RWPE2 (cell line): ENCODE measurements at regions not wholly inside any gene's neighbourhood (a gene's known extent, or its start where the extent isn't known, plus 50 kb on each side); places are given as distances from the start of the nearest gene placed in this dataset.
"Not testable (repeated sequence)": the region's sequence is repeated elsewhere in the genome, so short reads cannot be mapped to it uniquely, and the experiment has no call there.

Experiments
- ATAC-seq: fragments of 200-7000 bp; cut with Tn5 transposase; 3 replicates; pipeline ENCODE4 v1.9.1; 2021; ENCODE audit warnings: low read depth
- DNase-seq: peaks from one replicate; pipeline ENCODE4 v3.0.0-alpha.2; 2020; ENCODE audit warnings: low spot score
- H3K27ac ChIP-seq: fragments of 450-650 bp; 2 replicates; pipeline ENCODE4 v1.5.1; 2017; ENCODE audit warnings: mild to moderate bottlenecking; ENCODE audit not compliant: poor library complexity, severe bottlenecking
- H3K27me3 ChIP-seq: fragments of 250-450 bp; sonication (Bioruptor Pico); 2 replicates; pipeline ENCODE4 v1.5.1; 2021; ENCODE audit warnings: mild to moderate bottlenecking, moderate library complexity; ENCODE audit not compliant: insufficient read depth, poor library complexity, severe bottlenecking
- H3K36me3 ChIP-seq: fragments of 250-450 bp; sonication (Bioruptor Pico); 2 replicates; pipeline ENCODE4 v1.5.1; 2020; ENCODE audit warnings: low read depth, mild to moderate bottlenecking, moderate library complexity
- H3K4me1 ChIP-seq: fragments of 250-450 bp; sonication (Bioruptor Pico); 2 replicates; pipeline ENCODE4 v1.5.1; 2021; ENCODE audit warnings: mild to moderate bottlenecking, moderate library complexity; ENCODE audit not compliant: insufficient read depth, poor library complexity, severe bottlenecking
- H3K4me3 ChIP-seq: fragments of 250-450 bp; sonication (Bioruptor Pico); 2 replicates; pipeline ENCODE4 v1.5.1; 2021; ENCODE audit warnings: mild to moderate bottlenecking, moderate library complexity; ENCODE audit not compliant: severe bottlenecking
- H3K9me3 ChIP-seq: fragments of 250-450 bp; sonication (Bioruptor Pico); 2 replicates; pipeline ENCODE4 v1.5.1; 2021; ENCODE audit warnings: mild to moderate bottlenecking, moderate library complexity; ENCODE audit not compliant: severe bottlenecking
- CTCF ChIP-seq: fragments of 450-650 bp; IDR thresholded peaks from one replicate; pipeline ENCODE4 v1.5.1; 2017; ENCODE audit warnings: mild to moderate bottlenecking, moderate library complexity; ENCODE audit not compliant: poor library complexity, severe bottlenecking

GRCh38 chr3:125675791-125676190 lies 80.5 kb upstream of the OSBPL11 start:
- no peak overlapping the region for H3K4me3 ChIP-seq
- TF ChIP-seq CTCF: no peak
- no peaks in the 10 kb centered on the region for H3K9me3 ChIP-seq
- H3K27ac ChIP-seq: no peak overlapping the region
- DNase-seq: no peak
- no peak for ATAC-seq
- no peaks in the 10 kb centered on the region for H3K36me3 ChIP-seq
- H3K27me3 ChIP-seq: no peaks in the 10 kb centered on the region
- no peaks in the 10 kb centered on the region for H3K4me1 ChIP-seq

GRCh38 chr3:125679258-125679657 lies 84.0 kb upstream of the OSBPL11 start:
- Histone ChIP-seq H3K9me3 (no peaks in the 10 kb centered on the region), H3K36me3 (no peaks in the 10 kb centered on the region), H3K4me1 (no peaks in the 10 kb centered on the region), H3K4me3 (no peak overlapping the region), H3K27me3 (no peaks in the 10 kb centered on the region), H3K27ac (no peak overlapping the region)
- no peak for ATAC-seq
- no peak for DNase-seq
- TF ChIP-seq CTCF: no peak

- no peaks in the 10 kb centered on the region for H3K36me3 ChIP-seq
- no peak overlapping the region for H3K4me3 ChIP-seq
- no peaks in the 10 kb centered on the region for H3K9me3 ChIP-seq
- no peaks in the 10 kb centered on the region for H3K4me1 ChIP-seq
- no peak for ATAC-seq
- TF ChIP-seq CTCF: no peak
- DNase-seq: no peak
- no peaks in the 10 kb centered on the region for H3K27me3 ChIP-seq
- no peak overlapping the region for H3K27ac ChIP-seq
These were observed 85.8 kb upstream of the OSBPL11 start for GRCh38 chr3:125681146-125681545.

- not testable (repeated sequence) for H3K9me3 ChIP-seq, H3K27ac ChIP-seq, ATAC-seq, DNase-seq, H3K4me1 ChIP-seq, H3K4me3 ChIP-seq, H3K27me3 ChIP-seq, H3K36me3 ChIP-seq
These were observed 86.6 kb upstream of the OSBPL11 start for GRCh38 chr3:125681906-125682305.

GRCh38 chr3:125682610-125683009 lies 87.3 kb upstream of the OSBPL11 start:
- H3K9me3 ChIP-seq, DNase-seq, ATAC-seq: not testable (repeated sequence)

GRCh38 chr3:125683067-125683829 lies 88.0 kb upstream of the OSBPL11 start:
- H3K36me3 ChIP-seq: no peaks in the 10 kb centered on the region
- H3K27ac ChIP-seq: no peak overlapping the region
- H3K4me1 ChIP-seq: no peaks in the 10 kb centered on the region
- no peak for TF ChIP-seq CTCF
- ATAC-seq (no peak), DNase-seq (no peak)
- no peaks in the 10 kb centered on the region for H3K9me3 ChIP-seq
- H3K27me3 ChIP-seq: no peaks in the 10 kb centered on the region
- H3K4me3 ChIP-seq: no peak overlapping the region

More at GRCh38 chr3:125682610-125683009, 87.3 kb upstream of the OSBPL11 start:
- H3K4me3 ChIP-seq, H3K36me3 ChIP-seq, H3K4me1 ChIP-seq, H3K27ac ChIP-seq, H3K27me3 ChIP-seq: not testable (repeated sequence)
